Activated CD4-positive, alpha-beta T cell treated with anti-CD3 and anti-CD28 coated beads, Interleukin-2, amount 10 ng/mL, durations not matched to agents 7 days and 5 days (primary cell): ENCODE measurements at regions not wholly inside any gene's neighbourhood (a gene's known extent, or its start where the extent isn't known, plus 50 kb on each side); places are given as distances from the start of the nearest gene placed in this dataset.

Experiments used
- CTCF ChIA-PET: fragments of 350-600 bp; sonication (Branson Sonifier 250); formaldehyde crosslinking; loops from one replicate; lab custom pipeline; 2021; ENCODE audit warnings: antibody characterized with exemption; lab: Charles Lee
- POLR2A ChIA-PET: fragments of 350-600 bp; sonication (Branson Sonifier 250); formaldehyde crosslinking; loops from one replicate; lab custom pipeline; 2021; ENCODE audit warnings: antibody characterized with exemption; lab: Charles Lee
- DNase-seq: peaks from one replicate; pipeline ENCODE4 v3.0.0-alpha.2; 2020
- H3K27ac Mint-ChIP-seq: one replicate; pipeline ENCODE4 v1.8.0; 2021; ENCODE audit warnings: mild to moderate bottlenecking, moderate library complexity, mixed read lengths
- H3K27me3 Mint-ChIP-seq: one replicate; pipeline ENCODE4 v1.8.0; 2021; ENCODE audit warnings: mixed read lengths
- H3K36me3 Mint-ChIP-seq: one replicate; pipeline ENCODE4 v1.8.0; 2021; ENCODE audit warnings: low read depth, mixed read lengths
- H3K4me1 Mint-ChIP-seq: one replicate; pipeline ENCODE4 v1.8.0; 2021; ENCODE audit warnings: mixed read lengths
- H3K4me3 Mint-ChIP-seq: one replicate; pipeline ENCODE4 v1.8.0; 2021; ENCODE audit warnings: mild to moderate bottlenecking, moderate library complexity, mixed read lengths
- H3K9me3 Mint-ChIP-seq: one replicate; pipeline ENCODE4 v1.8.0; 2021; ENCODE audit warnings: mixed read lengths

GRCh38 chr13:64817691-64818090 is 2412.4 kb downstream of the PCDH9 start:
- no peak overlapping the region for H3K4me3 Mint-ChIP-seq
- no peaks in the 10 kb centered on the region for H3K36me3 Mint-ChIP-seq
- POLR2A ChIA-PET, result no interaction called here
- no peaks in the 10 kb centered on the region for H3K27me3 Mint-ChIP-seq
- H3K4me1 Mint-ChIP-seq, result no peaks in the 10 kb centered on the region
- DNase-seq, result no peak
- peaks cover 8% of the 10 kb centered on the region for H3K9me3 Mint-ChIP-seq
- no peak overlapping the region for H3K27ac Mint-ChIP-seq
- CTCF ChIA-PET, result no interaction called here

- no peak for DNase-seq
- POLR2A ChIA-PET, result no interaction called here
- H3K27me3 Mint-ChIP-seq, result no peaks in the 10 kb centered on the region
- H3K4me1 Mint-ChIP-seq, result no peaks in the 10 kb centered on the region
- H3K9me3 Mint-ChIP-seq, result peaks cover 14% of the 10 kb centered on the region
- CTCF ChIA-PET, result no interaction called here
- H3K36me3 Mint-ChIP-seq, result no peaks in the 10 kb centered on the region
- no peak overlapping the region for H3K4me3 Mint-ChIP-seq
- H3K27ac Mint-ChIP-seq, result no peak overlapping the region
Measured at GRCh38 chr13:64810750-64811149, 2419.4 kb downstream of the PCDH9 start.

DNA sequence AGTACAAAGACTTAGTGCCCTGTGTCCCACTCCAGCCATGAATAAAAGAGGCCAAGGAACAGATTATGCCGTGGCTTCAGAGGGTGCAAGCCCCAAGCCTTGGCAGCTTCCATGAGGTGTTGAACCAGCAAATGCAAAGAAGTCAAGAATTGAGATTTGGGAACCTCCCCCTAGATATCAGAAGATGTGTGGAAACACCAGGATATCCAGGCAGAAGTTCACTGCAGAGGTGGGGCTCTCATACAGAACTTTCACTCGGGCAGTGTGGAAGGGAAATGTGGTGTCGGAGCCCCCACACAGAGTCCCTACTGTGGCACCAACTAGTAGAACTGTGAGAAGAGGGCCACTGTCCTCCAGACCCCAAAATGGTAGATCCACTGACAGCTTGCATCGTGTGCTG is 2421.4 kb downstream of the PCDH9 start:
- H3K36me3 Mint-ChIP-seq, result no peaks in the 10 kb centered on the region
- DNase-seq, result no peak
- no peaks in the 10 kb centered on the region for H3K4me1 Mint-ChIP-seq
- POLR2A ChIA-PET, result no interaction called here
- H3K4me3 Mint-ChIP-seq, result no peak overlapping the region
- CTCF ChIA-PET, result no interaction called here
- H3K27ac Mint-ChIP-seq, result no peak overlapping the region
- peaks cover 14% of the 10 kb centered on the region for H3K9me3 Mint-ChIP-seq
- no peaks in the 10 kb centered on the region for H3K27me3 Mint-ChIP-seq

GRCh38 chr13:64801768-64802167 is 2428.4 kb downstream of the PCDH9 start:
- CTCF ChIA-PET, result no interaction called here
- H3K27ac Mint-ChIP-seq, result no peak overlapping the region
- POLR2A ChIA-PET, result no interaction called here
- no peak for DNase-seq
- no peaks in the 10 kb centered on the region for H3K4me1 Mint-ChIP-seq
- no peaks in the 10 kb centered on the region for H3K36me3 Mint-ChIP-seq
- H3K4me3 Mint-ChIP-seq, result no peak overlapping the region
- peaks cover 3% of the 10 kb centered on the region for H3K9me3 Mint-ChIP-seq
- H3K27me3 Mint-ChIP-seq, result no peaks in the 10 kb centered on the region

- Mint-ChIP-seq H3K4me3 (no peak overlapping the region), H3K27ac (no peak overlapping the region)
Measured at GRCh38 chr13:64798422-64798821, 2431.7 kb downstream of the PCDH9 start.

DNA sequence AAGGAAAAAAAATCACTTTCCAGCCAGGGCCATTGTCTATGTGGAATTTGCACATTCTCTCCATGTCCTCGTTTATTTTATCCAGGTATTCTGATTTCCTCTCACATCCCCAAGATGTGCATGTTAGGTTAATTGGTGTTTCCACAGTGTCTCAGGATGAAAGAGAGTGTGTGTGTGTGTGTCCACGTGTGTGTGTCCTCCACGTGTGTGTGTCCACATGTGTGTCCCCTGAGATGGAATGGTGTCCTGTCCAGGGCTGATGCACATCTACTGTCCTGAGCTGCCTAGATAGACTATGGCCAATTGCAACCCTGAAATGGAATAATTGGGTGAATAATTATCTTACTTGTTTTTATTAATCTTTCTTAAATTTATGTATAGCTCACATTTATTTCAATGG is 2436.5 kb downstream of the PCDH9 start:
- no peak overlapping the region for H3K4me3 Mint-ChIP-seq
- no peak for DNase-seq
- POLR2A ChIA-PET, result no interaction called here
- H3K9me3 Mint-ChIP-seq, result peaks cover 8% of the 10 kb centered on the region
- CTCF ChIA-PET, result no interaction called here
- no peaks in the 10 kb centered on the region for H3K36me3 Mint-ChIP-seq
- no peak overlapping the region for H3K27ac Mint-ChIP-seq
- H3K27me3 Mint-ChIP-seq, result no peaks in the 10 kb centered on the region
- no peaks in the 10 kb centered on the region for H3K4me1 Mint-ChIP-seq

More at GRCh38 chr13:64798422-64798821, 2431.7 kb downstream of the PCDH9 start:
- CTCF ChIA-PET, result no interaction called here
- Mint-ChIP-seq H3K9me3 (peaks cover 7% of the 10 kb centered on the region), H3K4me1 (no peaks in the 10 kb centered on the region), H3K27me3 (no peaks in the 10 kb centered on the region), H3K36me3 (no peaks in the 10 kb centered on the region)
- POLR2A ChIA-PET, result no interaction called here
- no peak for DNase-seq

- Mint-ChIP-seq H3K9me3 (peaks cover 8% of the 10 kb centered on the region), H3K27ac (no peak overlapping the region), H3K4me3 (no peak overlapping the region), H3K27me3 (no peaks in the 10 kb centered on the region), H3K36me3 (no peaks in the 10 kb centered on the region), H3K4me1 (no peaks in the 10 kb centered on the region)
- ChIA-PET CTCF (no interaction called here), POLR2A (no interaction called here)
- no peak for DNase-seq
Measured at GRCh38 chr13:64793131-64793530, 2437.0 kb downstream of the PCDH9 start.

GRCh38 chr13:64791373-64791772 is 2438.8 kb downstream of the PCDH9 start:
- CTCF ChIA-PET, result no interaction called here
- H3K36me3 Mint-ChIP-seq, result no peaks in the 10 kb centered on the region
- POLR2A ChIA-PET, result no interaction called here
- no peak overlapping the region for H3K27ac Mint-ChIP-seq
- no peaks in the 10 kb centered on the region for H3K27me3 Mint-ChIP-seq
- DNase-seq, result no peak
- H3K4me1 Mint-ChIP-seq, result no peaks in the 10 kb centered on the region
- H3K9me3 Mint-ChIP-seq, result peaks cover 8% of the 10 kb centered on the region
- no peak overlapping the region for H3K4me3 Mint-ChIP-seq

- no peaks in the 10 kb centered on the region for H3K4me1 Mint-ChIP-seq
- CTCF ChIA-PET, result no interaction called here
- peaks cover 2% of the 10 kb centered on the region for H3K9me3 Mint-ChIP-seq
Measured at GRCh38 chr13:64782466-64782865, 2447.7 kb downstream of the PCDH9 start.

GRCh38 chr13:64778002-64778401 is 2452.1 kb downstream of the PCDH9 start:
- Mint-ChIP-seq H3K4me1 (no peaks in the 10 kb centered on the region), H3K4me3 (no peak overlapping the region), H3K36me3 (no peaks in the 10 kb centered on the region), H3K27me3 (no peaks in the 10 kb centered on the region), H3K9me3 (peaks cover 6% of the 10 kb centered on the region), H3K27ac (no peak overlapping the region)
- ChIA-PET CTCF (no interaction called here), POLR2A (no interaction called here)
- DNase-seq, result no peak

More at GRCh38 chr13:64782466-64782865, 2447.7 kb downstream of the PCDH9 start:
- no peak overlapping the region for H3K27ac Mint-ChIP-seq
- no peaks in the 10 kb centered on the region for H3K36me3 Mint-ChIP-seq
- no peak overlapping the region for H3K4me3 Mint-ChIP-seq
- POLR2A ChIA-PET, result no interaction called here
- DNase-seq, result no peak
- H3K27me3 Mint-ChIP-seq, result no peaks in the 10 kb centered on the region

DNA sequence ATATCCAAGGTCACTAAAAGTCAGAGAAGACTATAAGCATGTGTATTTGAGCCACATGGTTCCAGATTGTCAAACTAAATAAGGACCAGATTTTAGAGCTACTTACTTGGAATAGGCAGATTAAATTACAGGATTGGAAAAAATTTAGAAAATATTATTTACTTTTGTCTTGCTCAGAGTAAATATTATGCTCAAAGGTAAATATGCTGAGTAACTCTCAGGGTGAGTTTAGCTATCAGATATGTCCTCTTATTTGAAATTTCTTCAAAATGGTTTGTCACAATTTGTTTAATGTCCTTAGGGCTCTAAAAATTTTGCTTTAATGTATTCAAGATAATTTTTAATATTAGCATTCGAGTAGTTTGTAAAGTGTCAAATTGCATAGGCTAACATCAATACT is 2455.2 kb downstream of the PCDH9 start:
- no peaks in the 10 kb centered on the region for H3K4me1 Mint-ChIP-seq
- no peak overlapping the region for H3K4me3 Mint-ChIP-seq
- peaks cover 6% of the 10 kb centered on the region for H3K9me3 Mint-ChIP-seq
- no peaks in the 10 kb centered on the region for H3K36me3 Mint-ChIP-seq
- no peak overlapping the region for H3K27ac Mint-ChIP-seq
- POLR2A ChIA-PET, result no interaction called here
- DNase-seq, result no peak
- no peaks in the 10 kb centered on the region for H3K27me3 Mint-ChIP-seq
- CTCF ChIA-PET, result no interaction called here

DNA sequence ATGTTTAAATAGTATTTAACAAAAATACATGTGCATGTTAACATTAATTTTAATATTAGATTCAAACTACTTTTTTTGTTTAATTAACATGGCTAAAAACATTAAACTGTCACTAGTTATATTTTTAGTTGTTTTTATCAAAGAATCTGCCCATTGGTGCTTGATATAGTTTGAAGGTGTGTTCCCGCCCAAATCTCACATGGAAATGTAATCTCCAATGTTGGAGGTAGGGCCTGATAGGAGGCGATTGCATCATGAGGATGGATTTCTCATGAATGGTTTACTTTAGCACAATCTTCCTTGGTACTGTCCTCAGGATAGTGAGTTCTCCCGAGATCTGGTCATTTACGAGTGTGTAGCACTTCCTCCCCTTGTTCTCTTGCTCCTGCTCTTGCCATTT is 2459.4 kb downstream of the PCDH9 start:
- CTCF ChIA-PET, result no interaction called here
- DNase-seq, result no peak
- H3K4me1 Mint-ChIP-seq, result no peaks in the 10 kb centered on the region
- H3K27me3 Mint-ChIP-seq, result no peaks in the 10 kb centered on the region
- no peak overlapping the region for H3K27ac Mint-ChIP-seq
- peaks cover 6% of the 10 kb centered on the region for H3K9me3 Mint-ChIP-seq
- no peak overlapping the region for H3K4me3 Mint-ChIP-seq
- POLR2A ChIA-PET, result no interaction called here
- H3K36me3 Mint-ChIP-seq, result no peaks in the 10 kb centered on the region

DNA sequence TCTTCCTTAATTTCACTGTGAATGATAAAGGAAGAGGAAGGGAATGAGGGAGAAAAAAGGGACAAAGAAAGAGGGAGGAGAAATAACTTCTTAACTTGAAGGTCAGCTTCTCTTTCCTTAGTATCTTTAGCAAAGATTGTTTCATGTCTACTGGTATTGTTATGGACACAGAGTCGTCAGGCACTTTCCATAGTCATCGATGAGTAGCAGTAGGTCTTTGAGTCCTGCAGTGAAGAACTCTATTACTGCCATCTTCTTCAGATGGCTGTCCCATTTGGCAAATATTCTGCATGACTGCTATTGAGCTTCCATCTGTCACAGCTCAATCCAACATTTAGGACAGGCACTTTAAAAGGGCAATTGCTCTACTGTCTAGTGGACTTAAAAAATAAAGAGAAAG is 2463.1 kb downstream of the PCDH9 start:
- no peak for DNase-seq
- Mint-ChIP-seq H3K9me3 (peaks cover 13% of the 10 kb centered on the region), H3K36me3 (no peaks in the 10 kb centered on the region), H3K27ac (no peak overlapping the region), H3K4me3 (no peak overlapping the region), H3K27me3 (no peaks in the 10 kb centered on the region), H3K4me1 (no peaks in the 10 kb centered on the region)
- POLR2A ChIA-PET, result no interaction called here
- CTCF ChIA-PET, result no interaction called here

DNA sequence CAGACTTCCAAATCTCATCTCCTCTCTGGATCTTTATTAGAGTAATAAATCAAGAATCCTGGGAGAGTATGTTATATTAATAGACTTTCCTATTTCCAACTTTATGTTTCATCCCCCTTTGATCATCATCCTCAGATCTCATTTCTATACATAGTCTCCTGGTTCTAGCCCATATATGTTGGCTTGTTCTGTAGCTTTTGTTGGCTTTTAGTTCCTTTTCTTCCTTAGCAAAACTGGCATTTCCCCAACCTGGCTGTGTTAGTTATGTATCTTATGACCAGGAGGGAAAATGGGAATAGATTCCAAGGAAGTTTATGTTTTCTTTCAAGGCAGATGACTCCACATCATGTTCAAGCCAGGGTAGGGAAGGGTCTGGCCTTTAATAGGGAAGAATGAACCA is 2464.5 kb downstream of the PCDH9 start:
- CTCF ChIA-PET, result no interaction called here
- H3K4me1 Mint-ChIP-seq, result no peaks in the 10 kb centered on the region
- H3K9me3 Mint-ChIP-seq, result peaks cover 13% of the 10 kb centered on the region
- no peaks in the 10 kb centered on the region for H3K27me3 Mint-ChIP-seq
- H3K27ac Mint-ChIP-seq, result no peak overlapping the region
- no peaks in the 10 kb centered on the region for H3K36me3 Mint-ChIP-seq
- POLR2A ChIA-PET, result no interaction called here
- no peak overlapping the region for H3K4me3 Mint-ChIP-seq
- DNase-seq, result no peak
